HL-60 (cell line): ENCODE measurements at regions not wholly inside any gene's neighbourhood (a gene's known extent, or its start where the extent isn't known, plus 50 kb on each side); places are given as distances from the start of the nearest gene placed in this dataset.

Experiments used
- CTCF ChIP-seq: IDR thresholded peaks from one replicate; pipeline ENCODE4 v1.5.1; 2011; ENCODE audit warnings: low read length, control low read depth, inconsistent platforms; ENCODE audit not compliant: insufficient read depth
- POLR2AphosphoS5 ChIP-seq: IDR thresholded peaks from 2 replicates; pipeline ENCODE4 v1.6.1; 2012; ENCODE audit warnings: low read depth
- TF ChIP-seq, protein P1 (sequence below): IDR thresholded peaks from 2 replicates; pipeline ENCODE4 v1.6.1; 2012; ENCODE audit warnings: low read depth; ENCODE audit not compliant: insufficient replicate concordance

DNA sequence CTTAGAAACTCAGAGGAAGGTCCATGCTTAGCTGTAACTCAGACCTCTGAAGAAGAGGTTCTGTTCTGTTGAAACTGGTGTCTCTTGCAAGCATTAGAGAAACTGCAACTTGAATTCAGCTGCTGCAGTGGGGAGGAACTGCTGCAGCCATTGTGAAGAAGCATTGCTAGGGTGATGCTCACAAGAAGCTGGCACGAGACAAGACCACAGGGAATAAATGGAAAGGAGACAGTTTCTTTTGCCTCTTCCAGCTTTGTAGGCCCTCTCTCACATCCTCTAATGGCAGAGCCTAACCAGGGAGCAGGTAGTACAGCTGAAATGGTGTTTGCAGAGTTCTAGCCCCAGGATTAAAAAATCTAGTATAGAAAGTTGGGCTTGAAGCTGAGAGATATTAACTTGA, 148.0 kb upstream of the DMAC1 start:
- TF ChIP-seq CTCF: no peak
- TF ChIP-seq, protein P1, sequence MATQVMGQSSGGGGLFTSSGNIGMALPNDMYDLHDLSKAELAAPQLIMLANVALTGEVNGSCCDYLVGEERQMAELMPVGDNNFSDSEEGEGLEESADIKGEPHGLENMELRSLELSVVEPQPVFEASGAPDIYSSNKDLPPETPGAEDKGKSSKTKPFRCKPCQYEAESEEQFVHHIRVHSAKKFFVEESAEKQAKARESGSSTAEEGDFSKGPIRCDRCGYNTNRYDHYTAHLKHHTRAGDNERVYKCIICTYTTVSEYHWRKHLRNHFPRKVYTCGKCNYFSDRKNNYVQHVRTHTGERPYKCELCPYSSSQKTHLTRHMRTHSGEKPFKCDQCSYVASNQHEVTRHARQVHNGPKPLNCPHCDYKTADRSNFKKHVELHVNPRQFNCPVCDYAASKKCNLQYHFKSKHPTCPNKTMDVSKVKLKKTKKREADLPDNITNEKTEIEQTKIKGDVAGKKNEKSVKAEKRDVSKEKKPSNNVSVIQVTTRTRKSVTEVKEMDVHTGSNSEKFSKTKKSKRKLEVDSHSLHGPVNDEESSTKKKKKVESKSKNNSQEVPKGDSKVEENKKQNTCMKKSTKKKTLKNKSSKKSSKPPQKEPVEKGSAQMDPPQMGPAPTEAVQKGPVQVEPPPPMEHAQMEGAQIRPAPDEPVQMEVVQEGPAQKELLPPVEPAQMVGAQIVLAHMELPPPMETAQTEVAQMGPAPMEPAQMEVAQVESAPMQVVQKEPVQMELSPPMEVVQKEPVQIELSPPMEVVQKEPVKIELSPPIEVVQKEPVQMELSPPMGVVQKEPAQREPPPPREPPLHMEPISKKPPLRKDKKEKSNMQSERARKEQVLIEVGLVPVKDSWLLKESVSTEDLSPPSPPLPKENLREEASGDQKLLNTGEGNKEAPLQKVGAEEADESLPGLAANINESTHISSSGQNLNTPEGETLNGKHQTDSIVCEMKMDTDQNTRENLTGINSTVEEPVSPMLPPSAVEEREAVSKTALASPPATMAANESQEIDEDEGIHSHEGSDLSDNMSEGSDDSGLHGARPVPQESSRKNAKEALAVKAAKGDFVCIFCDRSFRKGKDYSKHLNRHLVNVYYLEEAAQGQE: no peak
- no peak for TF ChIP-seq POLR2AphosphoS5
